NCI-H2227 (cell line): ENCODE measurements at regions not wholly inside any gene's neighbourhood (a gene's known extent, or its start where the extent isn't known, plus 50 kb on each side); places are given as distances from the start of the nearest gene placed in this dataset.

Source experiments
- DNase-seq: peaks from one replicate; lab custom pipeline; 2025; ENCODE audit not compliant: unreplicated experiment; lab: John Stamatoyannopoulos, UW

DNA sequence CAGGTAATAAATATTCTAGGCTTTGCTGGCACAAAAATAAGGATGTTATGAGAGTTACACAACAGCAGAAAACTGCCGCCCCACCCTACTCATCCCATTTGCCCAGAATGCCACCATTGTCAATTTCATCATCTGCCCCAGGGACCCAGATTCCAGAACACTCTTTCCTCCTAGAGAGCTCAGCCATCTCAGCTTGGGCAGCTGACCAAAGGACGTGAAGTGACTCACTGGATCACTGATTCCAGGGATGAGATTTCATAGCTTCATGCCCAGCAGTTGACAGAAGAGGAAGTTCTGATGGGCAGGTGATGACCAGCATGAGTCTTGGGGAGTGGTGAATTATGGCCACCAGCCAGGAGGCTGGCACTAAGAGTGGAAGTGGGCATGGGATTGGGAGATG lies 450.3 kb downstream of the RMST start:
- no peak for DNase-seq

DNA sequence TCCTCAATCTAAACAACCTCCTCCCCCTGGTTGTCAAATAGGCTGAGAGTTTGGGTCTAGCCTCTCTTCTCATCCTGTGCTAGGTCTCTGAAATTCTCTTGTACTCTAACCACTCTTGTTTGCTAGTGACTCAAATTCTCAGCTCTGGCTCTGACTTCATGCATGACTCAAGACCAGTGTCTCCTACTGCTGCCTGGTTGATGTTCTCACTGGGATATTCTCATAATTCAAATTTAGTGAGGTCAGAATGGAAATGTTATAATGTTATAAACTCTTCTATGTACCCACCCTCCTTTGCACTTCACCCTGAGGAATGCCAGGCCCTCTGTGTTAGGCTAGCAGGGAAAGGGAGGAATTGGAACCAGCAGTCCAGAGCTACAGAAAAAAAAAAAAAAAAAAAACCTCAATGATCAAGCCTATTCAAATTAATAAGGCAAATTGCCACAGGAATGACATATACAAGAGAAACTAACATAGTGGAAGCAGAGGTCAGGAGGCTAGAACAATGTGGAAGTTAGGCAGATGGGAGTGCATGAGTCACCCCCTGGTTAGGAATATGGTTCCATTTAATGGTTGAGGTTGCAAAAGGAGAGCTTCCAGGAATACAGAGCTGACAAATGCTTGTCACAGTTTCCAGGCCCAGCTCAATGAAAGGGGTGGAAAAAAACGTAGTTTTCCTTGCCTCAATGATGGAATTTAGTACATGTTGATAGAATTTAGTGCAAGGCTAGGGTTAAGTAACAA lies 459.5 kb downstream of the RMST start:
- no peak for DNase-seq

- no peak for DNase-seq
These were observed 460.9 kb downstream of the RMST start for GRCh38 chr12:97923546-97923945.

DNA sequence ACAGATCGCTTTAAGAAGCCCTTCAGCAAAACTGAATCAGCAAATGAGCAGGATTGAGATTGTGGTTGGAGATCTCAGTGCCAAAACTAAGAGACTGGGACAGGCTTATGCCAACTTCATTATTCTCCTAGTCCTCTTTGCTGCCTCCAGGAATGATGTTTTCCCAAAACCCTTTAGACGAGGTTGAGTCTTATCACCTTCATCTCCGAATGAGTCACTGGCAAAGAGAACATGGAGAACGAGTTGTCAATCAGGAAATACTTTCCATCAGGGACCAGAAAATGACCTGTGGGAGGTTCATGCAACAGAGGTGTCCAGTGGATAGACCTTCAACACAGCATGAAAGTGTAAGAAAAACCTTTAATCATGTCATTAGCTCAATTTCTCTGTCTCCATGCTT lies 461.5 kb downstream of the RMST start:
- no peak for DNase-seq

DNA sequence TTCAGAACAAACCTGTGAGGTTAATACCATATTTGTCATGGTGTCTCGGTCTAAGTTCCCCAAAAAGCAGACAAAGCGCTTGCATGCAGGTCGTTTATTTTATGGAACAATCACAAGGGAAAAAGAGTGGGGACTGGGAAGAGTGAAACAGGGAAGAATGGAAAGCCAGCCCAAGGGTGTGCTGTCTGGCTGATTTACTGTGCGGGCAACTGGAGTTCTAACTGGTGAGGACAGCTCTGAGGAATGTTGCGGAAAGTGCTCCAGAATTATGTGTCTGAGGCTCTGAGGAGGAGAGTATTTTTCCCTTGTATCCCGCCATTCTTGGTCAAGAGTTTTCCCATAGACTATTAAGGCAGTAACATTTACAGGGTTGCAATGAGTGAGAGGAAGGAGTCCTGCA lies 465.4 kb downstream of the RMST start:
- no peak for DNase-seq

DNA sequence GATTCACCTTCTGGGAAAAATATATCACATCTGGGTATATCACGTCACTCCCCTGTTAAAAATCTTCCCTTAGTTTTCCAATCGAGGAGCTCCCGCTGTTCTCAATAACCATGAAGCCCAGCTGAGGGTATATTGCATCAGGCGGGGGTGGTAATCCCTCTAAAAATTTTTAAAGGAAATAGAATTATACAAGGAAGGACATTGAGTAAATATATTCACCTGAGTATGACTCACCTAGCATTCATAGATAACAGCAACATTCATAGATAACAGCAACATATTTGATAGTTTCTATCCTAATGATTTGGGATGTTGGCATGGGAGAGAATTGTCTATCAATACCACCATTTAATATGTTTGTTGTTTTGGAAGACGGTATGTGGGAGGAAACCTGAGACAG lies 473.6 kb downstream of the RMST start:
- no peak for DNase-seq

- no peak for DNase-seq
These were observed 475.4 kb downstream of the RMST start for GRCh38 chr12:97938031-97938430.

GRCh38 chr12:97939156-97939555 lies 476.6 kb downstream of the RMST start:
- DNase-seq: no peak

DNA sequence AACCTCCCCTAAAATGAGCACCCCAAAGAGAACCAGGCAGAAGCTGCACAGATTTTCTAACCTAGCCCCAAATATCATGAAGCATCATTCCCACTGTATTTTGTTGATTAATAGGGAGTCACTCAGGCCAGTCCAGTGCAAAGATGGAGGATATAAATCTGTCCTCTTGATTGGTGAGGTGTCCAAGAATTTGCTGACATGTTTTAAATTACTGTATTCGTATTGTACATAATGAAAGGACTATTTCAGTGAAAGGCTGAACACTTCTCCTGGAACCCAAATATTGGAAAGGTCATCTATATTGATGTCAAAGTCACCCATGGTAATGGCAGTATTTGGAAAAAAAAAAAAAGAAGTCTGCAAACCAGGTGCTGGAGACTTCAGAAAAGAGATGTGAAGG lies 477.5 kb downstream of the RMST start:
- no peak for DNase-seq

DNA sequence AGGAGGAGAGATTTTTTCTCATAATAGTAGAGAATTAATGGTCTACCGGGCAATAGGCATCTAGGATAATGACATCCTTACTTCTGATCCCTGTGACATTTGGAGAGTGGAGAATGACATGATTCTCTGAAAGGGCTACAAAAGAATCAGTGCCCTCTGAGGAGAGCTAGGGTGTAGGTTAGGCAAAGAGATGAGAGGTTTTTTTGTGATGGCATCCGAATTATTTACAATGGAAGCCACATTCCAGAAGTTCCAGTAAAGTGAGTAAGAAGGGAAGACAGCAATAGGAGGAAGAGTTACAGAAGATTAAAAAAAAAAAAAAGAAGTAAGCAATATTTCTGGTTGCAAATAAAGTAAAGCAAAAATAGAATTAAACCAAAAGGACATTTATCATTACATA lies 478.0 kb downstream of the RMST start:
- DNase-seq: peak; percentile 59

DNA sequence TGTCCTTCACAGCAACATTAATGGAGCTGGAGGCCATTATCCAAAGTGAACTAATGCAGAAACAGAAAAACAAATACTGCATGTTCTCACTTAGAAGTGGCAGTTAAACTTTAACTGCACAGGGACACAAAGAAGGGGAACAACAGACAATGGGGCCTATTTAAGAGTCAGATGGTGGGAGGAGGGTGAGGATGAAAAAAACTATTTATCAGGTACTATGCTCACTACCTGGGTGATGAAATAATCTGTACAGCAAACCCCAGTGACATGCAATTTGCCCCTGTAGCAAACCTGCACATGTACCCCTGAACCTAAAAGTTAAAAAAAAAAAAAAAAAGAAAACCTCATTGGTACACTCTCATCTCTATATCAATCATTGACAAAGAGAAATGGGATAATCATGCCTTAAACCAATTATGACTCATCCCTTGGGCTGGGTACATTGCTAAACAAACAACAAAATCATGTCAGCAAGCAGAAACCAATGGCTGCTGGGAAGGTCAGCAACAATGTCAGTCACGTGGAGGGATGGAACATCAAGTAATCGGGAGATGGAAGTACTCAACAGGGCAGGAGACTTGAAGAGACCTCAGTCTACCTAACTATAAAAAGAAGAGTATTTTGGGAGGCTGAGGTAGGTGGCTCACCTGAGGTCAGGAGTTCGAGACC lies 479.2 kb downstream of the RMST start:
- no peak for DNase-seq

DNA sequence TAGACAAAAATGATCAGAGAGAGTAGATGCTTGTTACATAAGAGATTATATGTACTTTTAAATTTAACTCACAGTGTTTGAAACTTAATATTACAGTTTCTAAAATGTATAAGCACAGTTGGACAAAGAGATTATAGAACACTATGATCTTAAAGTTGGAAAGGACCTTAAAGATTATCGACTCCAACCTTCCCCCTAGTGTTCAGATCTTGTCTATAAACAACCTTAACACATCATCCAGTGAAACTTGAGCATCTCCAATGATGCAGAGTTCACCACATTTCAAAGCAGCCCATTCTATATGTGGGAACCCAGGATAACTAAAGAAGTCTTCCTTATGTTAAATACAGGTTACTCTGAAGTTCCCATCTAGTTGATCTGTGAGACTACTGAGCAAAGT lies 480.8 kb downstream of the RMST start:
- no peak for DNase-seq

- no peak for DNase-seq
These were observed 482.0 kb downstream of the RMST start for GRCh38 chr12:97944576-97944975.

DNA sequence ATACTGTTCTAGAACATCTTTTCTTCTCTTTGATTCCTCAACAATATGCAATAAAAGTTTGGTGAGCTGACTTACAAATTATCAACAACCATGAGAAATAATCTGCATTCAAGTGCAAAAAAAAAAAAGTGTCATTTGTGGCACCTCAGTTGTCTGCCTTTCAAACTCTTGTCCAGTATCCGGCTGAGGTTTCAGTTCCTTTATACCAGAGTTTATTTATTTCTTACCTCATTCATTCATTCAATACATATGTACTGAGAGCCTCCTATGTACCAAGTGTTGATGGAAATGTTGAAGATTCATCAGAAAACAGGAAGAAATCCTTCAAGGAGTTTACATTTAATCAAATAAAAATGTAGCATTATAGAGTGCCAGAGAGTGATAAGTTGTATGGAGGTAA lies 484.1 kb downstream of the RMST start:
- DNase-seq: no peak

DNA sequence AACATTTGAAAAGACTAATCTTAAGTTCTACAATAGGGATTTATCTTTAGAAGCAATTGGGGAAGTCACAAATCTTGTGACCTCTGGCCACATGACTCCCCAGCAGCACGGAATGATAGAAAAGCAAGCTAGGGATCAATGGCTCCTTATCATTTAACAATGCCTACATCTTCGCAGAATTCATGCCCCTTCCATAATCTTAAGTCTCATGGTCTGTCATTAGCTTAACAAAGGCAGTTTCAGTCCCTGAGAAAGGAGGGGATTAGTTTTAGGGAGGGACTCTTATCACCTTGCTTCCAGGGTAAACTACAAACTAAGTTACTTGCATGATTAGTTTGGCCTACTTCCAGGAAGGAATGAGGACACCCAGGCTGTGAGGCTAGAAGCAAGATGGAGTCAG lies 486.0 kb downstream of the RMST start:
- no peak for DNase-seq

GRCh38 chr12:97951239-97951638 lies 488.6 kb downstream of the RMST start:
- no peak for DNase-seq

DNA sequence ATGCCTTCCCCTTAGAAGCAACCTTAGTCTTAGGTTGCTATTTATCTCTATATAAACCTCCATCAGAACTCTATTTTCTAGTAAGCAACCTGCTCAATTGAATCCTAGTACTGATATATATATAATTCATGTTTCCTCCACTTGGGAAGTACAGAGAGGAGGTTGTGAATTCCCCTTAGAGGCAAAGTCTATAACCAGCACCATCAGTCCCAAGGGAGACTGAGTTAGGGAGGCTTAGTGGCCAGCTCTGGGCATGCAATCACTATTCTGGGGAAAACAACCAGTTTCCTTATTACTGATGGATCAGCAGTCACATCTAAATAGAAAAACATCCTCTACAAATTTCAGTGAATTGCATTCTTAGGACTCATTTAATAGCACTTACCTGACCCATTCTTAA lies 489.1 kb downstream of the RMST start:
- no peak for DNase-seq

GRCh38 chr12:97957109-97957508 lies 494.5 kb downstream of the RMST start:
- DNase-seq: no peak

DNA sequence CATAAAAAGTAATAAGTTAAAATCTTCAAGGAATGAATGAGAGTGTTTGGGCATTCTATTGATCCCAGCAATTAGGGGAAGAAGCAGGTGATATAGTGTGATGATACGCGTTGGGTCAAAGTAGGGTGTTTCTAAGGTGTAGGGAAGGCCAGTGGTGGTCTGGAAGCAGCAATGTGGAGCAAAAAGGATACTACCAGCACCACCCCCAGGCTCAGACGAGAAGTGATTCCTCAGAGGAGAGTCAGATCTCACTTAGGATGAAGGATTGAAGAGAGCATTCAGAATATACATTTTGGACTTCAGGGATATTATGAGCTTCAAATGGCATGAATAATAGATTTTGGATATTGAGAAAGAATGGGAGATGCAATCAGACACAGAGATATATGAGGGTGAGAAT lies 497.6 kb downstream of the RMST start:
- DNase-seq: no peak

DNA sequence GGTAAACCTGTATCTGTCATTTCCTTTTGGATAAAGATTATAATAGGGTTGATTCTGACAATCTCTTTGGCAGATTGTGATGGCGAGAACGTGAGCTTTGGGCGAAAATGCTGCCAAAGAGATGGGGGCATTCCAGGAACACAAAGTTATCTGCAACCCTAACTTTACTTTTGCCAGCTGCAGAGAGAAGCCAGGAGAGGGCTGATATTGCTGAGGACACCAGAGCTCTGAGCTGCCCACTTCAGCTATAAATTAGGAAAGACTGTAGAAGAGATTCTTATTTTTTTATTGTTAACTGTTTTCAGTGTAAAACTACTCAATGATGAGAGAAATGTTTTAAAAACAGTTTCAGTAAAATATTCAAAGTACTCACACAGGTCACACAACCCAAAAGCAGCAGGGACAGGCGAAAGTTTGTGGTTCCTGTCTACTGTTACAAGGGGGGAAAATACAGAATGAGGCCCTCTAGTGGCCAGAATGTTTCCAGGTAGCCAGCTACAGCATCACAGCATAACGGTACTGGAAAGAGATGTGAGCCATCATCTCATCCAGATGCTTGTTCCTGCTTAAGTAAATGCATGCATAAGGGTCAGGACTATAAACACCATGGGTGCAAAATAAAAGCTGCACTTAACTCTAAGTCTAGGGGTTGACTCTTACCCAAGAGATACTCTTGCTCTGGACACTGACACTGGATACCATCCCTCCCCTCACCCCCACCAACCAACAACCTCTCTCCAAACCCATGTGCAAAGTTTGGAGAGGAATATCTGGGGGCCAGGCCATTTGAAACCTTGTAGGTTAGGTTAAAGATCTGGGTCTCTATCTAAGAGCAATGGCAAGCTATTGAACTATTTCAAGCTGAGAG lies 498.4 kb downstream of the RMST start:
- peak; percentile 20 for DNase-seq

GRCh38 chr12:97967831-97968230 lies 505.2 kb downstream of the RMST start:
- DNase-seq: no peak

- peak; percentile 38 for DNase-seq
These were observed 506.1 kb downstream of the RMST start for GRCh38 chr12:97968641-97969197.
